Activated T-cell treated with anti-CD3 and anti-CD28 coated beads for 4 hours (primary cell): ENCODE measurements at regions not wholly inside any gene's neighbourhood (a gene's known extent, or its start where the extent isn't known, plus 50 kb on each side); places are given as distances from the start of the nearest gene placed in this dataset.

Source experiments
- DNase-seq: peaks from one replicate; pipeline ENCODE4 v3.0.0-alpha.2; 2020

DNA sequence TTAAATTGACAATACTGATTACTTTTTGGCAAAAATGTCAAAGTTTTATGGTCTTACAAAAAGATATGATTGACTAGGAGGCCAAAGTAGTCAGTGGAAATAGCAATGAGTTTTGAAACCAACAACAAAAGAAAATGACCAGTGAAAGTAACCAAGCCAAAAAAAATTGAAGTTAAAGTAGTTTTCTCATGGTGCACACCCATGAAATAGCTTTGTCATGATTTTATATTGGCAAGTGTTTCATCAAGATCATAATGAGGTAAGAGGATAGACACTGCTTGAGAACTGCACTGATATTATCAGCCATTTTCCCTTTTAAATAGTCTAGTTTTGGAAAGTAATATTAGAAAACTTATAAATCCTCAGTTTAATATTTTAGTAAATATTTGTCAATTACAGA, 206.2 kb upstream of the ADAMTS5 start:
- no peak for DNase-seq

DNA sequence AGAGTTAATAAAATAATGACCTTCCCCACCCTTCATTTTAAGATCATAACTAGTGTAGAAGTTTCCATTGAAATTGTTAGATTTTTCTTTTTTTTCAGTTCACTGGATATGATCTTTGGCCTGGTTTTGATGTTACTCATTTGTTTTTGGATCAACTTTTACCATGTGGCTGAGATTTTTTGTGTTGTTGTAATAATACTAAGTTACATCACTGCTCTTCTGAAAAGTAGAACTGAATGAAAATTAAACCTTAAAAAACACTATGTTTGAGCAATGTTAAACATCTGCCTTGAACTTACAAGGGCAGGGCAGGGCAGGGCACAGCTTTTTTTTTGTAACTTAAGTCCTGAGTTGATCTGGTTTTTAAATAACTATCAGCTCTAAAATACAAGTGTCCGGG, 204.8 kb upstream of the ADAMTS5 start:
- no peak for DNase-seq

DNA sequence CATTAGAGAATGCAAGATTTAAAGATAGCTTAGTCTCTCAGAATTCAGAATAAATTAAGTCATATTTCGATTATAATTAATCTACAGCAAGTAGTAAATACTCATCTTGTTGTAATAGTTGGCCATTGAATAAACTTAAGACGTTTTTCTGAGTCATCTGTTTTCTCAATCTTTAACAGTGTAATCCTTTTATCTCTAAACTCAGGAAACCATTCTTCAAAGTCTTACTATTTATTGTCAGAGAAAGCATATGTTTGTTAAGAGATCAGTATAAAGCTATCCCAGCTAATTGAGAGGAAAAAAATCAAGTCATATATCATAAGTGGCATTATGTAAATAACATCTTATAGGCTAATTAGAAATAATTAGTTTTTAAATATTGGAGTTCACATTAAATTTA, 201.2 kb upstream of the ADAMTS5 start:
- no peak for DNase-seq

DNA sequence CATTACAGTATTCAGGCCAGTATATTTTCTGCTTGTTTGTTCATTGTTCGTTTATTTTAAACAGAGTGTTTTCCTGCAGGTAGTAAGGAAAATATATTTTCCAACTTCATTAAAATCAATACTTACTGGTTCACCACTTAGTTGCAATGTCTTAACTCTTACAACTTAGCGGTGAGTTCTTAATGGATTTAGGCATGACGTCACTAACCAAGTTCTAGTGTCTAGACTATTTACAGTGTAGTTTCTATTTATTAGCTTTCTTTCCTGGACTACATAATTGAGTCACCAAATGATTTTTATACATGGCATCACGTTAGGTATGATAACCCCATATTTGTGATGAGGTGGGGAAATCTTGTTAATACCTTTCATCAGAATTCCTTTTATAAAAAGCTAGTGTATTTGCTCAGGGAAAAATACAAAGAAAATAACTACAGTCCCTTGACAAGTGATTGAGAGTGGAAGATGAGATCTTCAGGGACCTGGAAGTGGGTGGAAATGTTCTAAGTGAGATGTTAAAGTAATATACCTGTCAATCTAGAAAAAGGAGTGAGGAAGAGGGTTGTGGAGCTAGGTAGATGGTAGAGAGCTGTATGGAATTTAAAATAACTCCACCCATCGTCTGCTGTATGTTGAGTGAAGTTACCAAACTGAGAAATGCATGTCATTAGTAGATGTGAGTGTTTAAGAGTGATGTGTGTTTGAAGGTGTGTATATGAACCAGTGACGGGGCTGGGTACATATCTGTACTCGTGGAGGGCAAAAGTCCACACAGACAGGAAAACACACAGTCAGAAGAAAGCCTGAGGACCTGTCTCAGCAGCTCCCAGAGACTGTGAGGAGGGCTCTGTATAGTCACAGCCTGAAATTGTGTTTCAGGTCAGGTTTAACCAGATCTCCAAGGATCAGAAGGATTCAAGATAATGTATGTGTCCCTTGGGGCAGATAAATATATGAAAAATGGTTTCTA, 197.6 kb upstream of the ADAMTS5 start:
- no peak for DNase-seq

DNA sequence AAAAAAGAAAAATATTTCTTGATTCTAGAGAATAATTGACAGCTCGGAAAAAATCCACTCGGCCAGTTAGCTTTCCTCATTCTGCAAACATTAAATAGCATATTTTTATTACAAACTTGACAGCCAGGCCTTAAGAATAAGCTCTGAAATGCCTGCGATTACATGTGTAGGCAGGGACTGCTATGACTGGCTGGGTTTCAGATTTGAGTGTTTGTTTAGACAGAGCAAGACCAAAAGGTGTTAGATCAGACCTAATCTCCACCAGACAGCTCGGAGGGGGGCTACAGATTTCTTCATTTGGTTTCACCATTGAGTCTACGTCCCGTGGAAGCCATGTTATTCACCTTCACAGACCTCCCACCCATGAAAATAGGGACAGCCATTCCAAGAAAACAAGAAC, 192.1 kb upstream of the ADAMTS5 start:
- DNase-seq = no peak

DNA sequence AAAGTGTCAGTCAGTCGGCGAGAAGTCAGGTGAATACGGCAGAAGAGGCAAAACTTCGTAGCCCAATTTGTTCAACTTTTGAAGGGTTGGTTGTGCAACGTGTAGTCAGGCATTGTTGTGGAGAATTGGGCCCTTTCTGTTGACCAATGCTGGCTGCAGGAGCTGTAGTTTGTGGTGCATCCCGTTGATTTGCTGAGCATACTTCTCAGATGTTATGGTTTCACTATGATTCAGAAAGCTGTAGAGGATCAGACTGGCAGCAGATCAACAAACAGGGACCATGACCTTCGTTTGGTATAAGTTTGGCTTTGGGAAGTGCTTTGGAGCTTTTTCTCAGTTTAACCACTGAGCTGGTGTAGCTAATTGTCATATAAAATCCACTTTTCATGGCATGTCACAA, 190.2 kb upstream of the ADAMTS5 start:
- DNase-seq = no peak

DNA sequence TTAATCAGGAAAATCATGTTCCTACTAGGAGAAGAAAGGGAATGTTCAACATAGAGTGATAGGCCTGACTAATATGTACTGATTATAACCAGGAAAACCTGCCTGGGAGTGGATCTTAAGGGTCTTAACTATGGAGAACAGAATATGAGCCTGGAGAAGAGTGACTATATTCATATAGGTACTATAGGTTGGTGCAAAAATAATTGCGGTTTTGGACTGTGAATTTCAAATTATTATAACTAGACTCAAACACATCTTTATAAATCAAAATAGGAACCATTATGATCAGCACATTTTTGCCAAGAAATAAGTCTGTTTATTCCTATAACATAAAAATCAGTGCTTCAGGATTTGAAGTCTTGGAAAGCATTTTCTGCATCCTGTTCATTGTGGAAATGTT, 189.8 kb upstream of the ADAMTS5 start:
- no peak for DNase-seq

DNA sequence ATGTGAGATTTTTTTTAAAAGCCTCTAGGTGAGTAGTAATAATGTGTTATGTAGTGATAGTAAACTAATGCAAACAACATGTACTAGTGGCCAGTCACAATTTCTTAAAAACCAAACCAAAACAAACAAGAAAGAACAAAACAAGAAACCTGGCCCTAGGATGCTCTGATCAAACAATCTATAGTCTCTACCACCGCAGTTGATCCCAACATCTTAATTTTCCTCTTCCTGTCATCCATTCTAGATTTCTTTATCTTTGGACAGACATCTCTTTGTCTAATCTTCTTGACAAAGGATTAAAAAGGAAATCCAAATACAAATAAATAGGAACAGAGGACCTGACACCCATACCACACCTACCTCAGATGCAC, 188.2 kb upstream of the ADAMTS5 start:
- DNase-seq = no peak

DNA sequence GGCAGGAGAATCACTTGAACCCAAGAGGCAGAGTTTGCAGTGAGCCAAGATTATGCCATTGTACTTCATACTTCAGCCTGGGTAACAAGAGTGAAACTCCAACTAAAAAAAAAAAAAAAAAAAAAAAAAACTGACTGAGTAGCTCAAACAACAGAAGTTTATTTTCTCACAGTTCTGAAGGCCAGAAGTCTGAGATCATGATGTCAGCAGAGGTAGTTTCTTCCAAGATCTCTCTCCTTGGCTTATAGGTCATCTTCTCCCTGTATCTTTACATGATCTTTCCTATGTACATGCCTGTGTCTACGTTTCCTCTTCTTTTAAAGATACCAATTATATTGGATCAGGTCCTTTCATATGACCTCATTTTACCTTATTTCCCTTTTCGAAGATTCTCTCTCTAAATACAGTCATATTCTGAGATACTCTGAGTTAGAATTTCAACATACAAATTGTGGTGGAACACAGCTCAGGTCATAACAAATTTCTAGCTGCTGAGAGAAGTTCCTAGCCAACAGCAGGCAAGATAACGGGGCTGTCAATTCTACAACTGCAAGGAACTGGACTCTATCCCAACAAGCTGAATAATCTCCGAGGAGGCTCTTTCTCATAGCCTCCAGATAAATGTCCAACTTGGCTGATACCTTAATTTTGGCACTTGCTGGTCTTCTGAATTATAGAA, 187.7 kb upstream of the ADAMTS5 start:
- DNase-seq = no peak

DNA sequence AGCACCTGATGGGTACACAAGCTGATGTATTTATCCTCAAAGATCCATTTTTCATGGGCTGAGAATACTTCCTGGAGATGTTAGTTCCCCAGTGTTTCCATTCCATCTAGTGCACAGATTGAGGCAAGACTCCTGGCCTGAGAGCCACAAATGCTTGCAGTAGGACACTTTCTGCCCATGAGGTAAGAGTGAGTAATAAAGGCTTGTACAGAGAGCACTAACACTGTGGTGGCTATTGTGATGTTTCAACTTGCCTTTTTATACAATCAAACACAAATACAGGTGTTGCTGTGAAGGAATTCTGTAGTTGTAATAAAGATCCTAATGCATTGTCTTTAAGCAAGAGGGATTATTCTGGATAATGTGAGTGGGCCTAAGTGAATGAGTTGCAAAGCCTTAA, 186.1 kb upstream of the ADAMTS5 start:
- no peak for DNase-seq

DNA sequence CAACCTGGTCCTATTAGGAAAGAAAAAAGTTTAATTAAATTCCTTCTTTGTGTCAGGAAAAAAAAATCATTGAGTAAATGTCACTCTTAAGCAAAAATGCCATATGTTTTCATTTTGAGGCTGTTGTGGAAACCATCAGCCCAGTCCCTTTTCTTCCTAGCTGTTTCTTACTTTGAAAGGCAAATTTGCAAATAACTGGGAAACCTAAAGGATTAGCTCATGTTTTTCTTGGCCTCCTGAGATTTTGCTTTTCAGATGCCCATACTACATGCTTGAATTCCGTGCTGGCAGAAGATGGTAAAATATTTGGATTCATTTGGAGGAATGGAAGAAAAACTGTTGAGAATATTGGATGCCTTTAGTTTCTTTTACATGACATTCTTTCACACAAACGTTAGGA, 182.1 kb upstream of the ADAMTS5 start:
- no peak for DNase-seq

DNA sequence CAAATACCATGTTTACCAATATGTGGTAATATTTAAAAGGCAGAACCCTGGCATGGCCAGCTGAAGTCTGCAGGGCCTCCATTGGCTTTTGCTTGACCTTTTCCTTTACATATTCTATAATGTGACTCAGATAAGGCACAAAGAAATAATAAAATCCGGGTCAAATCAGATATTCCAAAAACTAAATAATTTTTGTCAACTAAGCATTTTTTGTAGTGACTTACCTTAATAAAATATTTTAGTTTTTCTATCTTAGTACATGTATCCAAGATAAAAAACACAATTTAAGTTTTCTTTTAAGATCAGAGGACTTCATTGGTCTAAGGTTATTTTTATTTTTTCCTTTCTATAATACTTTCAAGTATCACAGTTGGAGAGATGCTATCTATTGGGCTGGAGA, 179.4 kb upstream of the ADAMTS5 start:
- no peak for DNase-seq

DNA sequence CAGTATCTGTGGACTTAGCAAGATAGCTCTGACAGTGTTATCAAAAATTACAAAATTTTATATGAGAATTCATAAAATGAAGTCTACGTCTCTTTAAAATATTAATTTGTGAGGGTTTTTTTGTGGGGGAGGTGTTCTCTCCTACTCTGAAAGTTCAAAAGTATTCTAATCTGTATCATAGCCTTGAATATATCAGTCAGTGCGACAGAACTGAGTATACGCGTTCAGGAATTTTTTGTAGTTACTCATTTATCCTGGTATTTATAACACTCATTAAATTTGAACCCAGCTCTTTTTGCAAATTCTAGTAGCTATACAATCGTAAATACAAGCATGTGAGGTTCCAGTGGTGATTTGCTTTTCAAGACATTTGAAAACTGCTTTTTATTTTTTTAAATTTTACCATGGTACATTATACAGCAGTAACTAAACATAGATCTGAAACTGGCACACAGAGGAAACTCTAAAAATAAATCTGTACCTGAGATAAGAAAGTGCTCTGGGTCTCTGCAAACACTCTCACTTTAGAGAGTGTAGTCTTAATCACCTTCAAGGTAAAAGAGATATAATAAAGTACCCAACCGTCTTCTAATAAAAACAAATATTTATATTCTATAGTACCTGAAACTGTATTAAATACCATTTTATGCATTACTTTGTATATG, 178.4 kb upstream of the ADAMTS5 start:
- no peak for DNase-seq

DNA sequence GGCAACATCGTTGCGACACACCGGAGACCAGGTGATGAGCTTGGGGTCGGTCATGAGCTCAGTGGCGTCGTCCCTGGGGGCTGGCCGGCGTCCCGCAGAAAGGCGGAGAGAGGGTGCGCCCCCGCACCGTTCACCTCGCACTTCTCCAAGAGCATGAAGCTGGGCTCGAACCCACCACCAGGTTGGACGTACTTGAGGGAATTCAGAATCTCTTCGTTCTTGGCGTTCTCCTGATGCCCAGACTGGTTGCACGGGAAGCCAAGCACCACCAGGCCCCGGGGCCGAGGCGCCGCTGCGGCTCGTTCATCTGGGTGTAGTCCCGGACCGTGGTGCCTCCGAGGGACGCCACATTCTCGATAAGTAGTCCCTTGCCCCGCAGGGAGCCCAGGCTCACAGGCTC, 176.6 kb upstream of the ADAMTS5 start:
- no peak for DNase-seq

DNA sequence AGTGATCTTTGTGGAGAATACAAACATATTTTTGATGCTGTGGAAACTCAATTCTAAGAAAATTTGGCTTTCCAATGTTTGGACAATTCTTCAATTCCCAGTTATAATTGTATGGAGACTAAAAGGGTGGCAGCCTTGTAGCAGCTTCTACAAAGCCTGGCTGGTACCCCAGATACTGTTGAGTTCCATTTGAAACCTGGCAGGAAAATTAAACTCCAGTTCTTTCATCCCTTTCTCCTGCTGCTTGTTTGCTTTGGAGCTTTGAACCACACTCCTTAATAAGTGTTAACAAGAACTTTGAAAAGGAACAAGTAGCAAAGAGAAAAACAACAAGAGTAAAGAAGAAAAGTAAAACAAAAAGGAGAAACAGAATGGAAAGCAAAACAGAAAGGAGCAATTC, 172.6 kb upstream of the ADAMTS5 start:
- DNase-seq = no peak

DNA sequence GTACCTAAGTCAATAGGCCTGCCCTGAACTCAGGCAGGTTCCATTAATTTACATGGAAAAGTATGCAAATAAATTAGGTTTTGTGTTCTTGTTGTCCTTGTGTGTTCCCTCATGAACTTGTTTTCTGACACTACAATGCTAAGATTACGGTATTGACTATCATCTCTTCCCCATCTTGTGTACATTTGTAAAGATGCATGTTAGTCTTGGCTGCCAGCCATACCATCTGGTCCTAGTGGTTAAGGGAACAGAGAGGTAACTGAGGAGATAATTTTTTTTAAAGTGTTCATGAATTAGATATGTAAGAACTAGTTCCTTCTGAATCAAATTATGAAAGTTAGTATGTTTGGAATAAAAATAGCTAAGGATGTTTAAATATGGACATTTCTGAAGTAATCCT, 167.6 kb upstream of the ADAMTS5 start:
- no peak for DNase-seq

DNA sequence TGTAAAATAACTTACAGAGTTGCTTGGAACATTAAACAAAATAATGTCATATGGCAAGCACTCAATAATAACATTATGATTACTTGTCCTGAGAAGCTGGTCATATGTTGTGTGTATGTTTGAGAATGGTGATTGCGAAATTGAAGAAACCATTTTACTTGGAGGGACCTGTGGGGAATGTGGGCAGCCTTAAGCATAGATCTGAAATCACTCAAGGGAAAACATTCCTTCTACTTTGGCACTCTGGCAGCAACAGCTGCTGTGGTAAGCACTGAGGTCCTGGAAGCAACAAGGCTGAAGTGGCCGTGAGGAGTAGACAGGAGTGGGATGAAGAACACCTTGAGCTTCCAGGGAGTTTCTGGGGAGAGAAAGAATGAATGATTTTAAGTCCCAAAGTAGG, 165.4 kb upstream of the ADAMTS5 start:
- DNase-seq = no peak

DNA sequence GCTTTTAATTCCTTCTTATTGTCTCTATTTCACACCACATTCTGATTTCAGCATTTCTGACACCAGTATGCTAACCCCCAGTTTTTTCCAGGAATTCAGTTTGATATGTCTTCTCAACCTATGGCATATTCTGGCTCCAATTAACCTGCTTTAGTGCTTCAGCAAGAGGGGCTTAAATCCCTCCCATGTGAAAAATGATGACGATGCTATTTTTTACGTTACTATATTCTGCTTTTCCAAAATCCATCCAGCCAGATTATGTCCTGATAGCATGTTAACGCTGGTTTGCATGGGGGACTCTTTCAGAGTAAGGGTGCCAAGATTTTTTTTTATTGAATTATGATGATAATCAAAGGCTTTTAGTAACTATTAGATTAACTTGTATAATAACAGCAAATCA, 163.3 kb upstream of the ADAMTS5 start:
- DNase-seq = no peak

DNA sequence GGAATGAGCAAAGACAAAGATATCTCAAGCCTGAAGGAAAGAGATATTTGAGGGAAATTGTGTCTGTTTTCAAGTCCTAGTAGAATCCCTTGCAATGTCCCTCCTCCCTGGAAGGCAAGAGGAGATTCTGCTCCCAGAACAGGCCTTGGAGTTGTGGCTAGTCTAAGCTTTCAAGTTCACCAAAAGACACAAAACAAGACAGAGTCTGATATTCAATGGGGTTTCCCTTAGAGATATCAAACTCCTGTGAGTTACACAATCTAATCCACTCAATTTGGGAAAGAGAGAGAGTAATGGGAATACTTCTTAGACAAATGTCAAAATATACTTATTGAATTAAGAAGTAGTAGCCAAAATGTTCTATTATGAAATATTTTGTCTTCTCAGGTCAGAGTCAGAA, 162.8 kb upstream of the ADAMTS5 start:
- DNase-seq = no peak

DNA sequence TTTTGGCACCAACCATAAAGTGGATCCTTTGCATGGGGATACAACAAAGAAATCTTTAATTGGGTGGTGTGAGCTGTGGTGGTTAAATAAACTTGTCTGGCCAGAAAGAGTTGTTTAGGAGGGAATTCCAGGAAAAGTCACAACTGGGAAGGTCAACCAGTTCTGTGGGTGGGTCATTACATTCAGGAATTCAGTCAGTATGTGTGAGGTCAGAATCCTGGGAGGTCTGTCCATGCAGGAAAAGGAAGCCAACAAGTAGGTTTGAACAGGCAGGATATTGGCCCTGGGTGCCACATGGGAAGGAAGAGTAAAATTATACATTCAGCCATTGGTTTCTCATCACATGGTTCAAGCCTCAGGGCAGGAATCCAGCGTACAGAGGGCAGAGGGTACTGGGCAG, 162.3 kb upstream of the ADAMTS5 start:
- no peak for DNase-seq

DNA sequence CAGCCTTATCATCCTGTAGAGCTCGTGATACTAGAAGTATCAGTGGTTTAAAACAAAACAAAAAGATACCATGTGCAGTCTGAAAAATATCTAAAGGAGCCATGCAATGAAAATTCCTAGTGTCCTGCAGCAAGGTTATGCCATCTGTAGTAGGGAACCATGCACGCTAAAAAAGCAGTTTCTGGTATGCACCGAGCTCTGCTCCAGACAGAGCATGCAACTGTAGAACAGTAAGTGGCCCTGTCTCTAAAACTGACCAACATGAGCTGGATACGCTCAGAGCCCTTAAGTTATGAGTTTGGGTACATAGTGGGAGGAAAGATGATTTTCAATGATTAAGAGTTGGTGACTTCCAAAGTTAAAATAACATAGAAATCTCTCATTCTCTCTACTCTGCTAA, 159.3 kb upstream of the ADAMTS5 start:
- no peak for DNase-seq

DNA sequence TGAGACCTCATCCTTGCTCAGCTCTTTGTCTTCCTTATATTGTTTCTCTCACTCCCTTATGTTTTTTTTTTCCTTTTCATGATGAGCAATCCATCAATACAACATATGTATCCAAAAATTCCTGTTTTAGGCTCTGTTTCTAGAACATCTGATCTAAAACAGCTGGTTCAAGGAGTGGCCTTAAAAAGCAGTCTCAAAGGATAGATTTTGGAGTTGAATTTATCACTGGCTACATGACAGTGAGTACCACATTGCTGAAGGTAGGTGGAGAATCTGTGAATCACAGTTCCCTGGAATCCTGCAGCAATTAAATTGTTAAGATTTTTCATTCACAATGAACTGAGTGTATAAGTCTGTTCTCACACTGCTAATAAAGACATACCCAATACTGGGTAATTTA, 155.8 kb upstream of the ADAMTS5 start:
- no peak for DNase-seq

DNA sequence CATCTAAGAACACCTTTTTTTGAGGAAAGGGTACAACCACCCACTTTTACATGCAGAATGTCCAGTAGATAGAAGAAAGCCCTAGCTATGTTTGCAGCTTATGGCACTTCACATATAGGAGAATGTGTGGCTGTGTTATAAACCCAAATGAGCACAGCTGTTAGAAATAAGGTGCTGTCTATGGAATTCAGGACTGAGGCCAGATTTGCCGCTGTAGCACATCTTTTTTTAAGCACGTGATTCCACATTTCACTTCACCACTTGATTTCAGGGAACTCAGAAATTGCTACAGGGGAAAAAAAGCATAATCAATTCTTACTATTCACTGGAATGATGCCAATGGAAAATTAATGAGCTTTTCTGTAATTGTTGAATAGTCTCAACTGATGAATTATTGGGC, 147.2 kb upstream of the ADAMTS5 start:
- DNase-seq = no peak

DNA sequence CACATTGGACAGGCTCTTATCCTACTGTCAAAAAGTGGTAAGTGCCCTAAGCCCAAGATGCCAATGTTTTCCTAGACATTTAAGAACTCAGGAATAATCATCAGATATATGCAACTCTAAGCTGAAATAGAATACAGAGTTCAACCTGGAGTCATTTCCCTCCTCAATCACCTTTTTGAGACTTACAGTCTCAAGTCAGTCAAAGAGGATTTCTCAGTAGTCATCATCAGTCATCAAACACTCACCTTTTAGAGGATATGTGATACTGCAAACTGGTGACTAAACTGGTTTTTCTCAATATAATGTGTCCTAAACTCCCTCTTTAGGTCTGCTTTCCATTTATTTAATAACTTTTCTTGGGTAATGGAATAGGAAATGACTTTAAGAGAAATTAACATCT, 145.3 kb upstream of the ADAMTS5 start:
- no peak for DNase-seq
